NK-92 treated with Interleukin-12 subunit alpha and Interleukin-12 subunit beta, amount 100 ng/mL, for 24 hours (cell line): ENCODE measurements at regions not wholly inside any gene's neighbourhood (a gene's known extent, or its start where the extent isn't known, plus 50 kb on each side); places are given as distances from the start of the nearest gene placed in this dataset.

Experiments used
- DNase-seq: peaks from one replicate; lab custom pipeline; 2025; lab: John Stamatoyannopoulos, UW

DNA sequence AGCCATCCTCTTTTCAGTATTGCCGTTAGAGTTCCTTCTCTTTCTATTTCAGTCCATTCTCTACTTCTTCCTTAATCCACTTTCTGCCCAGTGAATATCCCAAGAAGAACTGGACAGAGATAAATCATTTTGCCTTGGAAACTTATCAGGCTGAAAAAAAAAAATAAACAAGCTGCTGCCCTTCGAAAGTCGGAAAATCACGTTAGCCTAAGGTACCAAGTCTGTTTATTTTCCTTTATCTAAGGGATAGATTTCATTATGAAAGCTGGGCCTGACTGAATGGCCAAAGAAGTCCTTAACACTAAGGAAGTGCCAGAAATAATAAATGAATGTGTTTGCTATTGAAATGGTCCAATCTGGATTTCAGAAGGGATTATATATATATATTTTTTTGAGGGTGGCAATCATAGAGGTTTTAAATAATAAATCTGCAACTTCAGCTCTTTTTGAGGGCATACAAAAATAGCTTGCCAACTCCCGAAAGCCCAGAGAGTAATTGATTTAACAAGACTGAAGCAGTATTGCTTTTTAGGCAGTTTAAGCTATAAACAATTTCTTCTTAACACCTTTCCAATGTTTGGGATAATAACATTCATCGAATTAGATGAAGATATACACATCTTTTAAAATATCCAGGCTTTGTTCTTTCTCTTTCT is 127.0 kb upstream of the STMND1 start:
- no peak for DNase-seq

GRCh38 chr6:16974387-16974673 is 127.5 kb upstream of the STMND1 start:
- no peak for DNase-seq

DNA sequence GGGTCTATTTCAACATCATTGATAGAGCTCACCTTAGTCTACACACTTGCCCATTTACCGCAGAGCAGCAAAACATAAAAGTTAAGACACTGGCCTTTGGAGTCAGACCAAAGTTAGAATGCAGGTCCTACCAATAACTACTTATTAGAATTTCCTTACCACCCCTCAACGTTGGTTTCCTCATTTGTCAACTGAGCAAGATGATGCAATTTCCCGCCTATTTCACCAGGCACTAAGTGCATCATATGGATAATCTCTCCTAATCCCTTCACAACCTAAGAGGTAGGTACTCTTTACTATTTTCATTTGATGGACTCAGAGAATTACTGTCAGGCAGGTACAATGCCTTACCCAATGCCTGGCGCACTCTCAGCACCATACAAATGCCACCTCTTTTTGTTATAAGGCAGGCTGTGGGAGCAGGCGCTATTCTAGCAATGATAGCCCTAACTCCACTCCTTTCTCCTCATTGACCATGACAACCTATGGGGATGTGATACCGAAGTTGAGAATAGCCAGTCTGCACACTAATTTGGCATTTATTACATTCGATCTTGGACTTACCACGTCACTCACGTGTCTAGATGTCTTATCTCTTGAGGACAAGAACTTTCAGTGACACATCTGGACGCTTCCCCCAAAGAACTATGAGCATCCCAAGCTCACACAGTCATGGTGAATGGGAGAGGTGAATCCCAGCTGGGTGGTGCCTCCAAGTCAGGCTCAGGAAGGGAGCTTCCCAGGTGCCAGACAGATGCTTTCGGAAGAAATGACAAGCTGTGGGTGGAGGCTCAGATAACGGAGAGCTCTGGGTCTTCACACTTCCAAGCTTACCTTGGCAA is 128.1 kb upstream of the STMND1 start:
- DNase-seq = no peak

DNA sequence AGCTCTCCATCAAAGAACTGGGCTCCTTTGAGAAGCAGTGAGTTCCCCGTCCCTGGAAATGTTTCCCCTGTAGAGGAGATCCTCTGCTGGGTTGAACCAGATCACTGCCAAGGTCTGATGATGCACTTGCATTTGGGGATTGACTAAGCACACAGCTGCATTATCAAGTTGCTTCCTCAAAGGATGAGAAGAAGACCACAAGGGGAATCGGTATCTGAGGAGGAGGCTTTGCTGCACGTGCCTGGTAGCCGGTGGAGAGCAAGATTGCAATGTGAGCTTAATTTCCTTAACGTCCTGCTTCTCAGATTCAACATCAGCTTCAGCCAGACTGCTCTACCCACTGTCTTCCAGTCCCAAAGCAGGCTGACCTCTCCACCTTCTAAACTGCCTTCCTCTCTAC is 128.8 kb upstream of the STMND1 start:
- no peak for DNase-seq

GRCh38 chr6:16972535-16972934 is 129.3 kb upstream of the STMND1 start:
- DNase-seq = no peak

DNA sequence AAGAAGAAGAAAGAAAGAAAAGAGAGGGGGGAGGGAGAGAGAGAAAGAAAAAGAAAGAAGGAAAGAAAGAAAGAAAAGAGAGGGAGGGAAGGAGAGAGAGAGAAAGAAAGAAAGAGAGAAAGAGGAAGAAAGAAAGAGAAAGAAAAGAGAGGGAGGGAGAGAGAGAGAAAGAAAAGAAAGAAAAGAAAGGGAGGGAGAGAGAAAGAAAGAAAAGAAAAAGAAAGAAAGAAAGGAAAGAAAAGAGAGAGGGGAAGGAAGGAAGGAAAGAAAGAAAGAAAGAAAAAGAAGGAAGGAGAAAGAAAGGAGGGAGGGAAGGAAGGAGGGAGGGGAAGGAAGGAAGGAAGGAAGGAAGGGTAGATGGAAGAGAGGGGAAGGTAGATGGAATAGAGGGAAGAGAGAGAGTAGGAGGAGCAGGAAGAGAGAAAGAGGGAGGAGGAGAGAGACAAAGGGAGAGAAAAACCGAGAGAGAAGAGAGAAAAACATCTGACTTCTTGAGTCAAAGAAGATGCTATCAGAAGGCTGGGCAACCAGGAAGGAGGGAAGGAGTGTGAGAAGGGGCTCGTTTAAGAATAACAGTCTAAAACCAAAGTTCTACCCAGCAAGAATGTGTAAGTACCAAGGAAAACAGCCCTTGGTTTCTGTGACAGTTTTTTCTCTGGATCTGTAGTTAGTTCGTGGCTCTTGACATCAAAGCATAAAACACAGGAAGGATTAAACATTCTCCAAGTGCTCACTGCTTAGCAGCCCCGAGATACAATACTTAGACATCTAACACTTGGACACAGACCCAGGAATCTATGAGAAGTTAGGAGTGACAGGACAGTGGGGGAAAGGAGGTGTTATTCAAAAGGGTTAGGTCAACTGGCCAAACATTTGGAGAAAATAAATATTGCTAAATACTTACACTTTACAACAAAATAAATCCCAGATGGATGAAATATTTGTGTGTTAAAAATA is 131.9 kb upstream of the STMND1 start:
- DNase-seq = no peak

GRCh38 chr6:16968101-16968500 is 133.7 kb upstream of the STMND1 start:
- no peak for DNase-seq

DNA sequence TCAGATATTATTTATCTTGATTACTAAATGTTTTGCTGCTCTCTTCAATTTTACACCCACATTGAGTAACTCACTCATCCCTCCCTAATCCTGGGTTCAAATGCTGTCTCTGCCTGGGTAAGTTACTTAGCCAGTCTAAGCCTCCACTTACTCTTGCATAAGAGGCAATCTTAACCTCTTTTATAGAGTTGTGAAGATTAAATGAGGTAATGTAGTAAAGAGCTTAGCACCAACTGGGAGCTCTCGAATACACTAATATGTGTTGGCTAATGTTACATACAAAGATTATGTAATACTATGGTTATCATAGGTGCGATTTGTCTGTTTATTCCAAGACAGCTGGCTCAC is 134.4 kb upstream of the STMND1 start:
- no peak for DNase-seq

GRCh38 chr6:16966791-16967469 is 134.9 kb upstream of the STMND1 start:
- DNase-seq = no peak

DNA sequence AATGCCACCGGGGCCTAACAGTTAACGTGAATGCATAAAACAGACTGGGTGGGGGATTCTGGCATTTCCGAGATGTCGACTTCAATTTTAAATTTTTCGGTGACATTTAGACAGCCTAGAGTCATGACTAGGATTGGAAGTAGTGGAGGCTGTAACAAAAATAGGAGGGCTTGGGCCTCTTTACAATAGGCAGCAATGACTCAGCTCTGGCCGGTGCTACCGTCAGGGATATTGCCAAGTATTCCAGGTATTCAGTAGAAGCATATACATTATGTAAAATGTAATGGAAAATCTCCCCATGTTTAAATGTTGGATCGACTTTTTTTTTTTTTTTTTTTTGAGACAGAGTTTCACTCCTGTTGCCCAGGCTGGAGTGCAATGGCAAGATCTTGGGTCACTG is 136.2 kb upstream of the STMND1 start:
- DNase-seq = no peak

GRCh38 chr6:16964553-16965499 is 137.0 kb upstream of the STMND1 start:
- peak; percentile 30 for DNase-seq

- DNase-seq = no peak
Observed at GRCh38 chr6:16961577-16961976, 140.3 kb upstream of the STMND1 start.

GRCh38 chr6:16959789-16960188 is 142.1 kb upstream of the STMND1 start:
- DNase-seq = no peak

GRCh38 chr6:16956361-16956760 is 145.5 kb upstream of the STMND1 start:
- DNase-seq = no peak

GRCh38 chr6:16955899-16956298 is 146.0 kb upstream of the STMND1 start:
- DNase-seq = no peak

DNA sequence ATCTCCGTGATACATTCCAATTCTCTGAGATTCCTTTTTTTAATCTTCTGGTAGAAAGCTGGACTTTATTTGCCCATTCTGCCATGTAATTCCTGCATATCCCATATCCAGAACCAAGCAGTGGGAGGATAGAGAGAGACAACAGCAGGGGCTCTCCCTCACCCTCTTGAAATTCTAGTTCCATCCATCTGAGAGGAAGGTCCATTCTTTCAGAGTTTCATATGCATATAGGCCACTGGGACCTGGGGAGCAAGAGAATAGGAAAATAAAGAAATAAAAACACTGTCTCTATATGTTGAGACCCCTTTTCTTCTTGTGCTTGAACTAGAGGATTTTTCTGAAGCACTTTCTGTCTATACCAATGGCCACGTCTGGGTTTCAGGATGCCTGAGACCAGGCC is 147.9 kb upstream of the STMND1 start:
- no peak for DNase-seq

DNA sequence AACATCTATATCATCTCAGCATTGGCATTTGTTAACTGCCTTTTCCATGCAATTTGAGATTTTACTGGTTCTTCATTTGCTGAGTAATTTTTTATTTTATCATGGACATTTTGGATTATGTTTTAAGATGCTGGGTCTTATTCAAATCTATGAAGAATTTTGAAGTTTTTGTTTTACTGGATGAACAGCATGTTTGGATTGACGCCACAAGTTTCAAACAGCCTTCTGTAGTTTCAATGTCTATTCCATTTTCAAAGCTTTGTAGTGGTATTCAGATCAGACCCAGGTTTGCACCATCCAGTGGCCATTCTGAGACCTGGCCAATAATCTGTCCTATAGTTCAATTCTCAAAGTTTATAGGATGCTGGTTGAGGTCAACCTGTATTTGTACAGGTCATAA is 148.4 kb upstream of the STMND1 start:
- no peak for DNase-seq

- DNase-seq = no peak
Observed at GRCh38 chr6:16950825-16951495, 150.9 kb upstream of the STMND1 start.

DNA sequence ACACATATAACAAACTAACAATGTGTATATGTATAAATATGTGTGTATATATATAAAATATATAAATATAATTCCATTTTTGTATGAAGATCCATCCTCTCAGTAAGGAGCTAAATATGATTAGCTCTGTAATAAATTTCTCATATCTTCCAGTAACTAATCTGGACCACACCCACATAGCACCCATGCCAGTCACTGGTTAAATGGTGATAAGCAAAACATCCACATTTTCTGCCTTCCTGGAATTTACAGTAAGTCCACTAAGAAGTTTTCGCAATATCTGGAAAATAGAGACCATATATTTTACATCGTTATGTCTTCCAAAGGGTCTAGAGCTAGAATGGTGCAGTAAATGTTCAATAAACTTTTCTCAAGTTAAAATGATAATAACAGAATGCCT is 151.5 kb upstream of the STMND1 start:
- DNase-seq = no peak

- DNase-seq = no peak
Observed at GRCh38 chr6:16949716-16950115, 152.1 kb upstream of the STMND1 start.

DNA sequence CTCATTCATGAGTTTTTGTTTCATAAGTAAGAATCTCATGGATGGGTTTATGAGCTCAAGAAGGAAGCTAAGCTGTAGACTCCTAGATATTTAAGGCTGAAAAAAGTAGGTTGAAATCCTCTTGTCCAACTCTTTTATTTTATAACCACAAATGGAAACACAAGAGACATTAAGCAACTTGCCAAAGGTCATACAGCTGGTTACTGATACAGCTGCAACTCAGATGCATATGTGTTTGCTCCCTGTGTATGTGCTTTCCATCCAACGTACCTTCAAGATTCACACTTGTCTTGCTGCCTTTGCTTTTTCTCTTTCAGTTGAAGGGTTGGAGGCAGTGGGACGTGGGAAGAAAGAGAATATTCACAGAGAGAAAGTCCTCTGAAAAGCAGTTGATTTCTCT is 153.5 kb upstream of the STMND1 start:
- no peak for DNase-seq
